Body of pancreas (tissue), 4 donors: ENCODE measurements at regions not wholly inside any gene's neighbourhood (a gene's known extent, or its start where the extent isn't known, plus 50 kb on each side); places are given as distances from the start of the nearest gene placed in this dataset.

Experiments
- ATAC-seq: fragments of 150-250 bp; one replicate; pipeline ENCODE4 v1.9.1; 2016
- DNase-seq, 4 donors: peaks; one replicate each; pipeline ENCODE4 v3.0.0-alpha.2; 2019
- H3K27ac ChIP-seq, 4 donors: fragments of 200-600 bp; sonication (generic); 1 replicate in 3 of 4; 2 replicates in 1 of 4; pipeline versions ENCODE4 v1.5.1 to v1.6.1; 2016 to 2019; ENCODE audit warnings: mild to moderate bottlenecking in 1 of 4, mixed read lengths in 1 of 4, moderate library complexity in 1 of 4
- H3K27me3 ChIP-seq, 2 donors: fragments of 200-600 bp; sonication (generic); one replicate each; pipeline ENCODE4 v1.6.0; 2016; ENCODE audit warnings: mild to moderate bottlenecking in 1 of 2
- H3K36me3 ChIP-seq, 2 donors: fragments of 200-600 bp; sonication (generic); replicated peaks in 1 of 2; 2 replicates each; pipeline ENCODE4 v1.5.1; 2016; ENCODE audit warnings: low read depth in 2 of 2; ENCODE audit not compliant: insufficient read depth in 1 of 2
- H3K4me1 ChIP-seq: fragments of 200-600 bp; sonication (generic); one replicate; pipeline ENCODE4 v1.6.0; 2016
- H3K4me3 ChIP-seq, 2 donors: fragments of 200-600 bp; sonication (generic); 1 replicate in 1 of 2; 2 replicates in 1 of 2; pipeline ENCODE4 v1.5.1; 2016 to 2019
- H3K9me3 ChIP-seq, 3 donors: fragments of 200-600 bp; sonication (generic); 1 replicate in 2 of 3; 2 replicates in 1 of 3; pipeline ENCODE4 v1.5.1; 2016
- POLR2A ChIP-seq, 3 donors: fragments of 450-650 bp; IDR thresholded peaks; one replicate each; pipeline ENCODE4 v1.6.1; 2016; ENCODE audit warnings: antibody characterized with exemption in 3 of 3, mild to moderate bottlenecking in 2 of 3
- WGBS, 2 donors: methylation state at CpG; one replicate each; pipeline ENCODE4 v1.1.5; 2017; 5-methylcytosine and 5-hydroxymethylcytosine counted together
- intact Hi-C: fragments of 100-400 bp; cut with DNase I; formaldehyde crosslinking; loops from one replicate; pipeline ENCODE4 v1.15.1; 2023
- TF ChIP-seq, protein P1 (sequence below), 7 experiments: fragments of 450-650 bp in 4 of 7; fragments of 200-600 bp in 3 of 7; sonication (generic) in 3 of 7; IDR thresholded peaks; one replicate each; pipeline ENCODE4 v1.5.1; 2016 to 2019; ENCODE audit warnings: antibody characterized with exemption in 7 of 7

DNA sequence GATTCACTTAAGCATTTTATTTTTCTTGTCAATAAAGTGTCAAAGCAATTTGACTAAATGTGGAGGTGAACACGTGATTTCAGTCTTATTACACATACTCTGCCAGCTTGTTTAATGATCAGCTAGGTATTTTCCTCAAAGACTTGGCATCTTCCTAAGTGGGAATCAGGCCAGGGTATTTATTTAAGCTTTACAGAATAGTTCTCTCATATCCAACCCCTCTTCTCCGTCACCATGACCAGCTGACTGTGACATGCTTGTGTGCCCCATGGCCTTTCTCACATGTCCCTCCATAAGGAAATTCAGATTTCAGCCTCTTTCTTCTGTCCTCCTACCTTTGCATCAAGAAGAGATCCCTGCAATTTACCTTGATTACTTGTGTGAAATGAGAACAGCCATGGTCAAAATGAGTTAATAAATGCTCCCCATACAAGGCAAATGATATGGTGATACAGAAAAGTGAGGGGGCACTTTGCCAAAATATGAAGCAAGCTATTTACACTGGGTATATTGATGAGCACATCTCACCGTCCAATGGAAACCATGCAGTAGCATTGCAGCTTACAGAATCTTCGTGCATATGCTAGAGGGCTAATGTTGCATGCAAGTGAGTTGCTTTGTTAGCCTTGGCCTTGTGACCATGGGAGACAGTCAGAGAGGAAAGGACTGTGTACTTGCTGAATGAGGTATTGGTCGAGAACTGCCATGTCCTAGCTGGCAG is 202.2 kb downstream of the RNF152 start:
- Histone ChIP-seq H3K4me3 (no peak overlapping the region), H3K27me3 (no peaks in the 10 kb centered on the region), H3K36me3 (no peaks in the 10 kb centered on the region), H3K9me3 (no peaks in the 10 kb centered on the region), H3K4me1 (peaks cover 17% of the 10 kb centered on the region), H3K27ac (peak overlapping the region; percentile 8 to 67 (median 55))
- intact Hi-C loops: no loop called here
- DNase-seq (peak in 3 of 4 donors; percentile 26 to 66 (median 40)), ATAC-seq (peak; percentile 90)
- no peak for TF ChIP-seq POLR2A (IDR thresholded peaks at IDR 0.05)
- TF ChIP-seq, protein P1, sequence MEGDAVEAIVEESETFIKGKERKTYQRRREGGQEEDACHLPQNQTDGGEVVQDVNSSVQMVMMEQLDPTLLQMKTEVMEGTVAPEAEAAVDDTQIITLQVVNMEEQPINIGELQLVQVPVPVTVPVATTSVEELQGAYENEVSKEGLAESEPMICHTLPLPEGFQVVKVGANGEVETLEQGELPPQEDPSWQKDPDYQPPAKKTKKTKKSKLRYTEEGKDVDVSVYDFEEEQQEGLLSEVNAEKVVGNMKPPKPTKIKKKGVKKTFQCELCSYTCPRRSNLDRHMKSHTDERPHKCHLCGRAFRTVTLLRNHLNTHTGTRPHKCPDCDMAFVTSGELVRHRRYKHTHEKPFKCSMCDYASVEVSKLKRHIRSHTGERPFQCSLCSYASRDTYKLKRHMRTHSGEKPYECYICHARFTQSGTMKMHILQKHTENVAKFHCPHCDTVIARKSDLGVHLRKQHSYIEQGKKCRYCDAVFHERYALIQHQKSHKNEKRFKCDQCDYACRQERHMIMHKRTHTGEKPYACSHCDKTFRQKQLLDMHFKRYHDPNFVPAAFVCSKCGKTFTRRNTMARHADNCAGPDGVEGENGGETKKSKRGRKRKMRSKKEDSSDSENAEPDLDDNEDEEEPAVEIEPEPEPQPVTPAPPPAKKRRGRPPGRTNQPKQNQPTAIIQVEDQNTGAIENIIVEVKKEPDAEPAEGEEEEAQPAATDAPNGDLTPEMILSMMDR (IDR thresholded peaks at IDR 0.05): no peak
- WGBS, 2 donors: 33 to 40% methylated on average over 5 of the region's 5 CpGs

DNA sequence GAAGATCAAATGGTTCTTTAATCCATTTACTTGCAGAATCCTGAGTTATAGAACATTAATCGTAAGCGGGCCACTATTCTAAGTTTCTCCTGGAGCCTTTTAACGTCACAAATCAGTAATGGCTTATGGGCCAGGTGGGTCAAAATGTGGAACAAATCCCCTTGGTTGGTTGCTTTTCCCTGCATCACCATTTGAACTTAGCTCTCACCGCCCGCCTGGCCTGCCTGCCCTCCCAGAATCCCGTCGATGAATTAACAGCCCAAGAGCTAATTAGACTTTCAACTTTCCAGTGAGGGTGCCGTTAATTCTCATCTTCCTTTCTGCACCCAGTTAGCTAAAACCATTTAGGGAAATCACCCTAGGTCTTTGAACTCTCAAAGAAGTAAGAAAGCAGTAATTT is 205.5 kb downstream of the RNF152 start:
- H3K4me3 ChIP-seq: no peak overlapping the region
- TF ChIP-seq, protein P1 (IDR thresholded peaks at IDR 0.05): no peak
- no peak for TF ChIP-seq POLR2A (IDR thresholded peaks at IDR 0.05)
- WGBS, 2 donors: 93 to 94% methylated on average over 8 of the region's 8 CpGs
- intact Hi-C loops: no loop called here
- DNase-seq (no peak), ATAC-seq (no peak)
- H3K36me3 ChIP-seq: no peaks in the 10 kb centered on the region
- no peaks in the 10 kb centered on the region for H3K9me3 ChIP-seq
- no peak overlapping the region for H3K27ac ChIP-seq
- H3K4me1 ChIP-seq: peaks cover 18% of the 10 kb centered on the region
- no peaks in the 10 kb centered on the region for H3K27me3 ChIP-seq

DNA sequence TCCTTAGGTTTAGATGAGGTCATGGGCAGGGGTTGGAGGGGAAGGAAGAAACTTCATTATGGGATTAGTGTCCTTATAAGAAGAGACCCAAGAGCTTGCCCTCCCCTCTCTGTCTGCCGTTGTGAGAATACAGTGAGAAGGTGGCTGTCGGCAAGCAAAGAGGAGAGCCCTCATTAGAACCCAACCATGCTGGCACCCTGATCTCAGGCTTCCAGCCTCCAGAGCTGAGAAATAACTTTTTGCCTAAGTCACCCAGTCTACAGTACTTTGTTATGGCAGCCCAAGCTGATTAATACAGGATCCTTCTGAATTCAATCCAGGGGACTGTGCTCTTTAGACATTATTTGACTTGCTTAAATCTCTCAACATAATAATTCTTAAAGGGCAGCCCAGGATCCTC is 209.0 kb downstream of the RNF152 start:
- Histone ChIP-seq H3K4me3 (no peak overlapping the region), H3K27ac (no peak overlapping the region), H3K27me3 (no peaks in the 10 kb centered on the region), H3K9me3 (peaks cover 0 to 10% (median 0%) of the 10 kb centered on the region in 3 donors), H3K4me1 (peaks cover 10% of the 10 kb centered on the region), H3K36me3 (no peaks in the 10 kb centered on the region)
- intact Hi-C loops: no loop called here
- ATAC-seq (no peak), DNase-seq (no peak)
- WGBS, 2 donors: 81 to 91% methylated on average over 2 of the region's 2 CpGs
- no peak for TF ChIP-seq POLR2A (IDR thresholded peaks at IDR 0.05)
- TF ChIP-seq, protein P1 (IDR thresholded peaks at IDR 0.05): no peak

DNA sequence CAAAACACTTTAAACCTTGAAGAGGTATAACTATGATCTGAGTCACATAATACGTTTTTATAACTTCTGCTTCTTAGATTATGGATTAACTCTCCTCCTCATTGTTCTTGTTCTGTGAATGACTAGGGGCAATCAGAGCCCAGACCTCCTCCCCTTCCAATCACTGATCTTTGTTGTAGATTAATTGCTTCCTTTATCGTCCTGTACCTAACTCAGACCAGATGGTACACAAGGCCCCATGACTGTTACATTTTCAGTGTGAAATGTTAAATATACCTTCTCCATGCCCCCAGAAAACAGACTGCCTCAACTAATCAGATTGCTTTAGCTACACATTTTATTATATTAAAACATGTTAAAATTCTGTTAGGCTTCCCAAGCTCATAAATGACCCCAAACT is 211.7 kb downstream of the RNF152 start:
- no peaks in the 10 kb centered on the region for H3K27me3 ChIP-seq

More for the DNA sequence above, 211.7 kb downstream of the RNF152 start:
- TF ChIP-seq, protein P1 (IDR thresholded peaks at IDR 0.05): no peak
- TF ChIP-seq POLR2A (IDR thresholded peaks at IDR 0.05): no peak
- Histone ChIP-seq H3K36me3 (no peaks in the 10 kb centered on the region), H3K4me3 (no peak overlapping the region), H3K27ac (peak overlapping the region in 1 of 4 donors; percentile 20), H3K9me3 (peaks cover 0 to 10% (median 0%) of the 10 kb centered on the region in 3 donors), H3K4me1 (peaks cover 10% of the 10 kb centered on the region)
- intact Hi-C loops: no loop called here
- 64 to 65% methylated on average over 2 of the region's 2 CpGs for WGBS, 2 donors
- no peak for DNase-seq
- no peak for ATAC-seq
